ENCODE measurements at regions not wholly inside any gene's neighbourhood (a gene's known extent, or its start where the extent isn't known, plus 50 kb on each side); places are given as distances from the start of the nearest gene placed in this dataset.

DNA sequence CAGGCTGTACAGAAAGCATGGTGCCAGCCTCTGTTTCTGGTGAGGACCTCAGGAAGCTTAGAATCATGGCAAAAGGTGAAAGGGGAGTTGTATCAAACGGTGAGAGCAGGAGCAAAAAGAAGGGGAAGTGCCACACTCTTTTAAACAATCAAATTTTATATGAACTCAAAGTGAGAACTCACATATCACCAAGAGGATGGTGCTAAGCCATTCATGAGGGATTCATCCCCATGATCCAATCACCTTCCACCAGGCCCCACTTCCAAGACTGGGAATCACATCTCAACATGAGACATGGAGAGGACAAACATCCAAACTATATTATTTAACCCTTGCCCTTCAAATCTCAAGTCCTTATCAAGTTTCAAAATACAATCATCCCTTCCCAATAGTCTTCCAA lies 836.7 kb downstream of the SLITRK5 start:
- TF ChIP-seq EZH2phosphoT487 (IDR thresholded peaks at IDR 0.05; ENCODE audit: borderline replicate concordance, low read length), result no peak
- TF ChIP-seq, protein P1, sequence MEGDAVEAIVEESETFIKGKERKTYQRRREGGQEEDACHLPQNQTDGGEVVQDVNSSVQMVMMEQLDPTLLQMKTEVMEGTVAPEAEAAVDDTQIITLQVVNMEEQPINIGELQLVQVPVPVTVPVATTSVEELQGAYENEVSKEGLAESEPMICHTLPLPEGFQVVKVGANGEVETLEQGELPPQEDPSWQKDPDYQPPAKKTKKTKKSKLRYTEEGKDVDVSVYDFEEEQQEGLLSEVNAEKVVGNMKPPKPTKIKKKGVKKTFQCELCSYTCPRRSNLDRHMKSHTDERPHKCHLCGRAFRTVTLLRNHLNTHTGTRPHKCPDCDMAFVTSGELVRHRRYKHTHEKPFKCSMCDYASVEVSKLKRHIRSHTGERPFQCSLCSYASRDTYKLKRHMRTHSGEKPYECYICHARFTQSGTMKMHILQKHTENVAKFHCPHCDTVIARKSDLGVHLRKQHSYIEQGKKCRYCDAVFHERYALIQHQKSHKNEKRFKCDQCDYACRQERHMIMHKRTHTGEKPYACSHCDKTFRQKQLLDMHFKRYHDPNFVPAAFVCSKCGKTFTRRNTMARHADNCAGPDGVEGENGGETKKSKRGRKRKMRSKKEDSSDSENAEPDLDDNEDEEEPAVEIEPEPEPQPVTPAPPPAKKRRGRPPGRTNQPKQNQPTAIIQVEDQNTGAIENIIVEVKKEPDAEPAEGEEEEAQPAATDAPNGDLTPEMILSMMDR (IDR thresholded peaks at IDR 0.05; ENCODE audit: low read depth, low read length, poor library complexity, severe bottlenecking), result no peak
